Osteoblast (primary cell): ENCODE measurements at regions not wholly inside any gene's neighbourhood (a gene's known extent, or its start where the extent isn't known, plus 50 kb on each side); places are given as distances from the start of the nearest gene placed in this dataset.

Source experiments
- DNase-seq: peaks from one replicate; pipeline ENCODE4 v3.0.0; 2011; ENCODE audit warnings: low spot score, mixed read lengths; ENCODE audit not compliant: insufficient read length; ENCODE audit errors: missing footprints
- H2AFZ ChIP-seq: 2 replicates; pipeline ENCODE4 v1.6.0; 2011; ENCODE audit warnings: mild to moderate bottlenecking, low read length
- H3K27ac ChIP-seq: 2 replicates; pipeline ENCODE4 v1.5.1; 2011; ENCODE audit warnings: mild to moderate bottlenecking, low read depth, low read length, moderate library complexity
- H3K27me3 ChIP-seq: 2 replicates; pipeline ENCODE4 v1.6.0; 2012; ENCODE audit warnings: mild to moderate bottlenecking, control low read depth, inconsistent platforms, low read length, moderate library complexity; ENCODE audit not compliant: insufficient read depth
- H3K36me3 ChIP-seq: 2 replicates; pipeline ENCODE4 v1.5.1; 2011; ENCODE audit warnings: mild to moderate bottlenecking, low read length, control low read depth, moderate library complexity; ENCODE audit not compliant: insufficient read depth
- H3K4me1 ChIP-seq: 2 replicates; pipeline ENCODE4 v1.5.1; 2011; ENCODE audit warnings: mild to moderate bottlenecking, low read length, control low read depth, moderate library complexity; ENCODE audit not compliant: insufficient read depth
- H3K4me2 ChIP-seq: 2 replicates; pipeline ENCODE4 v1.6.0; 2011; ENCODE audit warnings: mild to moderate bottlenecking, low read length; ENCODE audit not compliant: insufficient read depth
- H3K4me3 ChIP-seq: fragments of 200-600 bp; sonication (generic); 3 replicates; pipeline ENCODE4 v1.5.1; 2012; ENCODE audit warnings: mild to moderate bottlenecking, low read length, inconsistent platforms; ENCODE audit not compliant: insufficient read depth
- H3K79me2 ChIP-seq: 2 replicates; pipeline ENCODE4 v1.6.0; 2012; ENCODE audit warnings: mild to moderate bottlenecking, low read length, control low read depth, inconsistent platforms; ENCODE audit not compliant: insufficient read depth
- H3K9me3 ChIP-seq: 2 replicates; pipeline ENCODE4 v1.5.1; 2011; ENCODE audit warnings: low read depth, low read length, control low read depth
- H4K20me1 ChIP-seq: 2 replicates; pipeline ENCODE4 v1.6.0; 2012; ENCODE audit warnings: mild to moderate bottlenecking, low read length, control low read depth; ENCODE audit not compliant: insufficient read depth
- CTCF ChIP-seq: IDR thresholded peaks from 2 replicates; pipeline ENCODE4 v1.5.1; 2011; ENCODE audit warnings: mild to moderate bottlenecking, low read depth, low read length, moderate library complexity; ENCODE audit errors: extremely low read depth

GRCh38 chr10:31754803-31755624 is 173.6 kb downstream of the ARHGAP12 start:
- Histone ChIP-seq H3K79me2 (no peaks in the 10 kb centered on the region), H4K20me1 (no peaks in the 10 kb centered on the region), H3K27me3 (no peaks in the 10 kb centered on the region), H3K27ac (peak overlapping the region; percentile 49), H3K4me3 (peak overlapping the region; percentile 5), H3K36me3 (no peaks in the 10 kb centered on the region), H2AFZ (peak overlapping the region; percentile 52), H3K9me3 (no peaks in the 10 kb centered on the region), H3K4me2 (peak overlapping the region; percentile 49), H3K4me1 (peaks cover 16% of the 10 kb centered on the region)
- no peak for TF ChIP-seq CTCF
- DNase-seq = peak; percentile 53

- TF ChIP-seq CTCF = no peak
- H4K20me1 ChIP-seq = no peaks in the 10 kb centered on the region
- no peaks in the 10 kb centered on the region for H3K36me3 ChIP-seq
- no peak for DNase-seq
- H2AFZ ChIP-seq = no peak overlapping the region
- H3K27me3 ChIP-seq = no peaks in the 10 kb centered on the region
- no peak overlapping the region for H3K4me3 ChIP-seq
- no peaks in the 10 kb centered on the region for H3K79me2 ChIP-seq
- H3K4me1 ChIP-seq = peaks cover 15% of the 10 kb centered on the region
- H3K27ac ChIP-seq = no peak overlapping the region
- no peak overlapping the region for H3K4me2 ChIP-seq
- H3K9me3 ChIP-seq = no peaks in the 10 kb centered on the region
Measured at GRCh38 chr10:31753681-31754080, 174.9 kb downstream of the ARHGAP12 start.

GRCh38 chr10:31752170-31752569 is 176.5 kb downstream of the ARHGAP12 start:
- Histone ChIP-seq H3K27me3 (no peaks in the 10 kb centered on the region), H3K4me3 (no peak overlapping the region), H3K9me3 (no peaks in the 10 kb centered on the region), H2AFZ (no peak overlapping the region), H3K79me2 (no peaks in the 10 kb centered on the region), H3K27ac (no peak overlapping the region), H3K4me2 (no peak overlapping the region), H3K36me3 (no peaks in the 10 kb centered on the region), H4K20me1 (no peaks in the 10 kb centered on the region), H3K4me1 (peaks cover 15% of the 10 kb centered on the region)
- TF ChIP-seq CTCF = no peak
- no peak for DNase-seq

- H3K4me2 ChIP-seq = no peak overlapping the region
- peaks cover 15% of the 10 kb centered on the region for H3K4me1 ChIP-seq
- TF ChIP-seq CTCF = no peak
- no peak overlapping the region for H3K27ac ChIP-seq
- no peaks in the 10 kb centered on the region for H3K79me2 ChIP-seq
- no peaks in the 10 kb centered on the region for H4K20me1 ChIP-seq
- H2AFZ ChIP-seq = no peak overlapping the region
- no peak for DNase-seq
- no peaks in the 10 kb centered on the region for H3K27me3 ChIP-seq
- H3K36me3 ChIP-seq = no peaks in the 10 kb centered on the region
- H3K4me3 ChIP-seq = no peak overlapping the region
- H3K9me3 ChIP-seq = no peaks in the 10 kb centered on the region
Measured at GRCh38 chr10:31751738-31752080, 176.9 kb downstream of the ARHGAP12 start.
